ENCODE measurements at regions not wholly inside any gene's neighbourhood (a gene's known extent, or its start where the extent isn't known, plus 50 kb on each side); places are given as distances from the start of the nearest gene placed in this dataset.

DNA sequence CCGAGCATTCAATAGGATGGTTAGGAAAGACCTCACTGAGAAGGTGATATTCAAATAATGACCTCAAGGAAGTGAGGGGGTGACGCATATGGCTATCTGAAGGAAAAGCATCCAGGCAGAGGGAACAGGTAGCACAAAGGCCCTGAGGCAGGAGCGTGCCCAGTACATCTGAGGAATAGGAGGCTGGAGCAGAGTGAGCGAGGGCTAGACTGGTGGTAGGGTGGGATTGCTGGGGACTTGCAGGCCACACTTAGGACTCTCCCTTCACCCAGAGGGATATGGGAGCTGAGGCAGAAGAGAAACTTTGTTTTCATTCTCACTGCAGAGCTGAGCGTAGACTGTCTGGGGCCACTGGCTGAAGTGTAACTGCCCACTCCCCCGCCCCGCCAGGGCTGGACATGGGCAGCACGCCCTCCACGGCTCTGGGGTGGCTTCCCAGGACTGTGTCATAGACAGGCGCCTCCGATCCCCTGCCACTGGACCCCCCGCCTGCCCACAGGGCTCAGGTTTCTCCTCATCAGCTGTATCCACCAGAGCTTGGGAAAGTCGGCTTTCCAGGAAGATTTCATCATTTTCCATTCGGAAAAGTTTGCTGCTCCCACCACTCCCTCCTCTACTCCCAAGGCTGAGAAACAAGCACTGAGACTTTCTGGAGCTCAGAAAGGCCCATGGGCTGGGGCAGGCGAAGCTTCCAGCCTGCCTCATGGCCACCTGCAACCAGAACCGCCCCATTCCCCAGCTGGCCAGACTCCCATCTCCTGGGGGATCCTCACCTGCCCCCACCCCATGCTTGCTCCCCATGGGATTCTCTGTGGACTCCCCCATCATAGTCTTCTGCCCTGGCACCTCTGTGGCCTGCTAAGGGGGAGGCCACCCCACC is 142.6 kb downstream of the MRPL14 start:
- H3K4me3 ChIP-seq (ENCODE audit: low read depth, low read length), result no peak overlapping the region
- TF ChIP-seq, protein P1, sequence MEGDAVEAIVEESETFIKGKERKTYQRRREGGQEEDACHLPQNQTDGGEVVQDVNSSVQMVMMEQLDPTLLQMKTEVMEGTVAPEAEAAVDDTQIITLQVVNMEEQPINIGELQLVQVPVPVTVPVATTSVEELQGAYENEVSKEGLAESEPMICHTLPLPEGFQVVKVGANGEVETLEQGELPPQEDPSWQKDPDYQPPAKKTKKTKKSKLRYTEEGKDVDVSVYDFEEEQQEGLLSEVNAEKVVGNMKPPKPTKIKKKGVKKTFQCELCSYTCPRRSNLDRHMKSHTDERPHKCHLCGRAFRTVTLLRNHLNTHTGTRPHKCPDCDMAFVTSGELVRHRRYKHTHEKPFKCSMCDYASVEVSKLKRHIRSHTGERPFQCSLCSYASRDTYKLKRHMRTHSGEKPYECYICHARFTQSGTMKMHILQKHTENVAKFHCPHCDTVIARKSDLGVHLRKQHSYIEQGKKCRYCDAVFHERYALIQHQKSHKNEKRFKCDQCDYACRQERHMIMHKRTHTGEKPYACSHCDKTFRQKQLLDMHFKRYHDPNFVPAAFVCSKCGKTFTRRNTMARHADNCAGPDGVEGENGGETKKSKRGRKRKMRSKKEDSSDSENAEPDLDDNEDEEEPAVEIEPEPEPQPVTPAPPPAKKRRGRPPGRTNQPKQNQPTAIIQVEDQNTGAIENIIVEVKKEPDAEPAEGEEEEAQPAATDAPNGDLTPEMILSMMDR (conservative IDR thresholded peaks at IDR 0.05; ENCODE audit: low read depth, low read length), result no peak
- DNase-seq (ENCODE audit: low read depth), result no peak

DNA sequence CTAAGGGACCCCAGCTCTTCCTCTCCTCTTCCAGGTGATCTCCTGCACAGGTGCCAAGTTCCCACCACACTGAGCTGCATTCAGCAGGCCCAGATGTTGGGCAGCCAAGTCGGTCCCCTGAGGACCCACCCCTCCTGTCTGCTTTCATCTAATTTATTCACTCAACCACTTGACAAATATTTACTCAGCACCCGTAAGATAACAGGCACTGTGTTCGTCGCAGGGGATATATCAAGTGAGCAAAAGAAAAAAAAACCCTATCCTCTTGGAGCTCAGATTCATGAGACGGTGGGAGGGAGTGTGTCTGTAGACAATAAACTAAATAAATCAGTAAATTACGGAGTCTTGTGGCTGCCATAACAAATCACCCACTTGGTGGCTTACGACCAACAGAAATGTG is 143.6 kb downstream of the MRPL14 start:
- no peak for DNase-seq (ENCODE audit: low read depth)
- TF ChIP-seq, protein P1 (conservative IDR thresholded peaks at IDR 0.05; ENCODE audit: low read depth, low read length), result no peak

DNA sequence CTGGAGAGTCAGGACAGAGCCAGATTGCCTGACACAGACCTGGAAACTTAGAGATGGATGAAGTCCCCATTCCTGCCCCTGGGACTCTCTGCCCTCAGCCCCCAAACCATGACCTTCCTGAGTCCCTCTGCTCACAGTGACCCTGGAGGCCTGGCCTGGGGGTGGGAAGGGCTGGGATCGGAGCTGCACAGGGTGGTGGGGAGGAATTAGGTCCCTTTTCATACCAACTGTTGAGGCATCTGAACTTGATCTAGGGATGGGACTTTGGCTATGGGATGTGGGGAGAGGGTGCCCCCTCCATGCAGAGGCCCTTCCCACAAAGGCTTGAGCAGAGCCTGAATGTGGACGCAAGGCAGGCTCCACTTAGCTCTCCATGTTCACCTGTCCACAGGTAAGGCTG is 144.1 kb downstream of the MRPL14 start:
- no peak for DNase-seq (ENCODE audit: low read depth)
- no peak overlapping the region for H3K4me3 ChIP-seq (ENCODE audit: low read depth, low read length)
- TF ChIP-seq, protein P1 (conservative IDR thresholded peaks at IDR 0.05; ENCODE audit: low read depth, low read length), result no peak

More for the DNA sequence above, 143.6 kb downstream of the MRPL14 start:
- no peak overlapping the region for H3K4me3 ChIP-seq (ENCODE audit: low read depth, low read length)

DNA sequence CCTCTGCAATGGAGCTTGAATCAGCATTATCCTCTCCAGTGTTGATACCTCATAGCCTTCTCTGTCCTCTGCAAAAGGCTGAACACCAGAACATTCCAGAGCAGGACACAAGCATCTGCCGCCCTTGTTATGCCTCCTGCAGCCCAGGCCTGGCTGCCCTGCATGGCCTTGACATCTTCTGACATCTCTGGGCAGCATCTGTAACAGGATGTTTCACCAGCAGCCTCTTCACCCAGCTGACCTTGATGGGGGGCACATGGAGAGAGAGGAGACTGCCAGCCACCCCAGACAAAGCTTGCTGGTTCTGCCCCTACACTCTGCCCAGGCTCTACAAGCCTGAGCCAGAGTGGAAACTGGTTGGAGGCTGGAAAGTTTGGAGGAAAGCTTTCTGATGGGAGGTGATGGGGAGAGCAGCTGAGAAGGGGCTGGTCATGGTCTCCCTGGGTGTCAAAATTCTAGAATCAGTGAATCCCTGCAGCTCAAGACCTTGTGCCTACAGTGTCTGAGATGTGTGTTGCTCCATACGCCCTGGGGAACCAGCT is 145.1 kb downstream of the MRPL14 start:
- TF ChIP-seq, protein P1 (conservative IDR thresholded peaks at IDR 0.05; ENCODE audit: low read depth, low read length), result no peak
- DNase-seq (ENCODE audit: low read depth), result no peak
- no peak overlapping the region for H3K4me3 ChIP-seq (ENCODE audit: low read depth, low read length)

DNA sequence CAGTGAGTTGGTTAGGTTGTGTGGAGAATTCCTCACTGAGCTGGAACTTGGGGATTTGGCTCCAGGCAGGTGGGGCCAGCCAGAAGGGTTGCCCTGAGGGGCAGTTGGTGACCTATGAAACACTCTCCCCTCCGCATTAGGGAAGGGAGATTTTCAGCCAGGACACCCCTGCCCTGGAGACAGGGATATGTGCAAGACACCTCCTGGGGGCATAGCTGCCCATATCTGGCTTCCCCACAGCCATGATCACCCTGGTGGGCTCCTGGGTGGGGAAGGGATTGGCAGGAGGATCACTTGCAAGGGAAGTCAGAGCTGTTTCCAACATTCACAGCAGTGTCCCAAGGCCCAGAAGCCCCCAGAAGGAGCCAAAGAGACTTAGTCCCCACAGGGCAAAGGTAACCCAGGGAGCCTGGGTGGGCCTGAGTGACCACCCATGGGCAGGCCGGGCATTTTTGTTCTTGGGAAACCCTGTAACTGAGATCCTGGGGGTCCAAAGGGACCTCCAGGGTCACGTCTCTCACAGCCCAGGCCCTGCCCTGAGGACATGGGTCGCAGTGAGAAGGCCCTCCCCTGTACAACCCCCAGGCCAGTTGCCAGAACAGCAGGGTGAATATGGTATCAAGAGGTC is 145.8 kb downstream of the MRPL14 start:
- no peak for DNase-seq (ENCODE audit: low read depth)
- TF ChIP-seq, protein P1 (conservative IDR thresholded peaks at IDR 0.05; ENCODE audit: low read depth, low read length), result no peak
- no peak overlapping the region for H3K4me3 ChIP-seq (ENCODE audit: low read depth, low read length)

DNA sequence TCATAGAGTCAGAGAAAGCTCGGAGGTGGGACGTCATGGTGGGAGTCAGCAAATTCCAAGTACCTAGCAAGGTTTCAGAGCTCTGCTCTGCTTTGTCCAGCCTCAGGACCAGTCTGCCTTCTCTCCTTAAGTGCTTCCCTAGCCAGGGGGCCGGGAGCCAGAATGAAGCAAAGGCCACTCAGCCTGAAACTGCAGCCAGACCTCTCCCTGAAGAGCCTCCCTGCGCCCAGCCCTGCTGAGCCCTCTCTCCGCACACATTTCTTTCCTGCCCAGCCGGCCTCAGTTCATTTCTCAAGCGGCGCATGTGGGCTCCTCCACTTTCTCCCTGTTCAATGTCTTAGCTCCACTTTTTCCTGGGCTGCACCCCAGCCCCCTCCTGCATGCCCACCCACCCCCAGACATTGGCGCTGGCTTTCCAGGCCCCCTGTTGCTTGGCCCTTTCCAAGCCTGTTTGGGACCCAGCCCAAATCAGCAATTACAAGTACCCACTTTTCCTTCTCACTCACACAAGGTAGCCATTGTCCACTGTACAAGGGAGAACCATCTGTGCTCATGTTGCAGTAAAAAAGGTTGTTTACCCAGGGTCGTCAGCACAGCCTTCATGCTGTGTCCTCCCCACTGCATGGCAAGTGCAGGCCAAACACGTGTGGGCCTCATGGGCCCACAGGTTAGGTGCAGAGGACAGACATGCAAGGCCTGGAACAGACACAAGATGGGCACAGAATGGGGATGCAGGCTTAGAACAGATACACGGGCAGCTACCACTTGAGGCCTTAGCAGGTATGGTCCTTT is 147.1 kb downstream of the MRPL14 start:
- DNase-seq (ENCODE audit: low read depth), result no peak
- H3K4me3 ChIP-seq (ENCODE audit: low read depth, low read length), result no peak overlapping the region
- TF ChIP-seq, protein P1 (conservative IDR thresholded peaks at IDR 0.05; ENCODE audit: low read depth, low read length), result no peak
